SK-N-MC (cell line): ENCODE measurements at regions not wholly inside any gene's neighbourhood (a gene's known extent, or its start where the extent isn't known, plus 50 kb on each side); places are given as distances from the start of the nearest gene placed in this dataset.

Source experiments
- DNase-seq: peaks from one replicate; pipeline ENCODE4 v3.0.0-alpha.2; 2011; ENCODE audit warnings: low read depth, low spot score
- H3K27ac ChIP-seq: fragments of 200-600 bp; sonication (generic); 2 replicates; pipeline ENCODE4 v1.5.1; 2016; ENCODE audit warnings: mixed run types
- H3K36me3 ChIP-seq: fragments of 200-600 bp; sonication (generic); 2 replicates; pipeline ENCODE4 v1.6.1; 2017; ENCODE audit warnings: antibody characterized with exemption, low read length, mixed read lengths; ENCODE audit not compliant: insufficient read depth
- H3K4me3 ChIP-seq: fragments of 200-600 bp; sonication (generic); 2 replicates; pipeline ENCODE4 v1.5.1; 2016
- H3K9ac ChIP-seq: fragments of 200-600 bp; sonication (generic); 2 replicates; pipeline ENCODE4 v1.8.0; 2017; ENCODE audit warnings: mixed run types, mixed read lengths; ENCODE audit not compliant: insufficient read length
- H3K9me3 ChIP-seq: fragments of 200-600 bp; sonication (generic); 2 replicates; pipeline ENCODE4 v1.6.1; 2017; ENCODE audit warnings: low read depth, mild to moderate bottlenecking, antibody characterized with exemption, low read length, moderate library complexity, mixed read lengths
- EZH2 ChIP-seq: fragments of 200-600 bp; sonication (generic); IDR thresholded peaks from one replicate; pipeline ENCODE4 v1.6.1; 2017; ENCODE audit warnings: antibody characterized with exemption
- FOXP2 ChIP-seq: optimal IDR thresholded peaks from 2 replicates; pipeline ENCODE3; 2011; ENCODE audit warnings: mild to moderate bottlenecking, moderate library complexity; ENCODE audit not compliant: insufficient read depth; ENCODE audit errors: extremely low read length, control extremely low read depth
- POLR2AphosphoS5 ChIP-seq: IDR thresholded peaks from 2 replicates; pipeline ENCODE4 v1.6.1; 2012; ENCODE audit warnings: mild to moderate bottlenecking, low read depth, low read length, borderline replicate concordance

- H3K9ac ChIP-seq: no peak overlapping the region
- DNase-seq: no peak
- TF ChIP-seq EZH2 (no peak), FOXP2 (no peak), POLR2AphosphoS5 (no peak)
- no peaks in the 10 kb centered on the region for H3K9me3 ChIP-seq
- H3K27ac ChIP-seq: no peak overlapping the region
- no peak overlapping the region for H3K4me3 ChIP-seq
- H3K36me3 ChIP-seq: no peaks in the 10 kb centered on the region
These were observed 402.8 kb downstream of the KIF16B start for GRCh38 chr20:16170406-16170971.

- Histone ChIP-seq H3K9me3 (no peaks in the 10 kb centered on the region), H3K9ac (no peak overlapping the region), H3K36me3 (no peaks in the 10 kb centered on the region), H3K4me3 (no peak overlapping the region), H3K27ac (no peak overlapping the region)
- no peak for DNase-seq
- no peak for TF ChIP-seq EZH2
- TF ChIP-seq POLR2AphosphoS5: no peak
- no peak for TF ChIP-seq FOXP2
These were observed 405.7 kb downstream of the KIF16B start for GRCh38 chr20:16167423-16168130.

DNA sequence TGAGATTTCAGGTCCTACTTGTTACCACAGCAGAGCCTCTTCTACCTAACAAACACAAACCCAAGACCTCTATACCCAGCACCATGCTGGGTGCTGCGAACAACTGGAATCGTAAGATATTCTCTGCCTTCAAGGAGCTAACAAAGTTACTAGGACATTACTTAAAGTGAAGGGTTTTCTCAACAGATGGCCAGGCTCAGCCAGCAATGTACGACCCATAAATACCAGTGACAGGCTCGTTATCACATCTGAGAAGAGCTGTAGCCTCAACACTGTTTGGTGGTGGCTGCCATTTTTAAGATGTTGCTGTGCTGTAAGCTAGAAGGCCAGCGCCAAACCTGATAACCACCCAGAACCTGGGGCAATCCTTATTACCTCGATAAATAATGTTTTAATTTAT, 406.5 kb downstream of the KIF16B start:
- H3K27ac ChIP-seq: no peak overlapping the region
- no peak for DNase-seq
- TF ChIP-seq EZH2 (no peak), POLR2AphosphoS5 (no peak), FOXP2 (no peak)
- no peaks in the 10 kb centered on the region for H3K36me3 ChIP-seq
- H3K9ac ChIP-seq: no peak overlapping the region
- no peaks in the 10 kb centered on the region for H3K9me3 ChIP-seq
- H3K4me3 ChIP-seq: no peak overlapping the region

DNA sequence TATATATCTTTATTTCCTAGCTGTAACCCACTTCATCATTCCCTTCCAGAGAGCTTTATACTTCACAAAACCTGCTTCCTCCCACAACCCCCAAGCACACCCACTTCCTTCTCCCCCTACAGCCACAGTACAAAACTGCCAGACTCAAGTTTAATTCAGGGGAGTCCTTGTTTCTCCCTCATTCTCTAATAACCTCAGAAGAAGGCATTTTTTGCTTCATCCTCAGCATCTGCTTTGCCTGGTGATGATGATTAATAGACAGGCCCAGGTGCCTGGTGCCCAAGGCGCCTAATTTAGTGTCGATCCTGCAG, 414.3 kb downstream of the KIF16B start:
- Histone ChIP-seq H3K27ac (no peak overlapping the region), H3K9ac (no peak overlapping the region), H3K36me3 (no peaks in the 10 kb centered on the region), H3K9me3 (no peaks in the 10 kb centered on the region), H3K4me3 (no peak overlapping the region)
- TF ChIP-seq POLR2AphosphoS5 (no peak), EZH2 (no peak), FOXP2 (no peak)
- no peak for DNase-seq

DNA sequence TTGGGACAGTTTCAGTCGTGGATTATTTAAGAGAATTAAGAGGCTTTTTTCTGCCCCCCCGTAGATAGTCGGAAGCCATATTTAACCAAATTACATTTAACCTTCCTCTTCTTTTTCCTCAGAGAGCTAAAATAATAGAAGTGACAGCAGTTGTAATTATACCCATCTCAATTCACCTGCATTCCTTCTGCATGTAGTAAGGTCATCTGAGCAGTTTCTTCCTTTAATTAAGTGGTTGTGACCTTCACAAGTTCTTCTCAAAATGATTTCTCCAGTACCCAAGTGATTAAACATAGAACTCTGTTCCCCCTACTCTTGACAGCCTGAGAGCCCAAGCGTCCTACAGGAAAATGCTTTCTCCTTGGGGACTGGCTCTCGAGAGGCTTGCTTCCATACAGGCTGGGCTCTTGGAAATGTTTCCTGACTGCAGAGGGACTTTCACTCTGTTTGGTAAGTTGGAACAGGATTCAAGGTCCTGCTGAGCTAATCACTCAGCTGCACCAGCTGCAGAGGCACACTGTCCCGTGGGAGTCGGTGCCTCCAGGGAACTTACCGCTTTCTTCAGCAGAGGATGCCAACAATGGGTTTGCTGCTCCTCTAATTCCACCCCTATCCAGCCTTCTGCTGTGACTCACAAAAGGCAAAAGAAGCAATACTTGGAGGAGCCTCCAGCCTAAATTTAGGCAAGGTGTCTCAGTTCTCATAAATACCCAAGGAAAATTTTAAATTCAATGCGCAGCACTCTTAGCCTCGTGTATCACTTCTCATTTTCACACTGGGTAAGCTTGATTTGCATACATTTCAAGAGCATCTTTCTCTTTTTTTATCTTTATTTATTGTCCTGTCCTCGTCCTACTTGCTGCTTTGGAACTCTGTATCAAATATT, 414.9 kb downstream of the KIF16B start:
- TF ChIP-seq EZH2: no peak
- TF ChIP-seq POLR2AphosphoS5: no peak
- TF ChIP-seq FOXP2: no peak
- Histone ChIP-seq H3K27ac (no peak overlapping the region), H3K9ac (no peak overlapping the region), H3K4me3 (peak overlapping the region; percentile 50), H3K36me3 (no peaks in the 10 kb centered on the region), H3K9me3 (no peaks in the 10 kb centered on the region)
- peak; percentile 10 for DNase-seq

DNA sequence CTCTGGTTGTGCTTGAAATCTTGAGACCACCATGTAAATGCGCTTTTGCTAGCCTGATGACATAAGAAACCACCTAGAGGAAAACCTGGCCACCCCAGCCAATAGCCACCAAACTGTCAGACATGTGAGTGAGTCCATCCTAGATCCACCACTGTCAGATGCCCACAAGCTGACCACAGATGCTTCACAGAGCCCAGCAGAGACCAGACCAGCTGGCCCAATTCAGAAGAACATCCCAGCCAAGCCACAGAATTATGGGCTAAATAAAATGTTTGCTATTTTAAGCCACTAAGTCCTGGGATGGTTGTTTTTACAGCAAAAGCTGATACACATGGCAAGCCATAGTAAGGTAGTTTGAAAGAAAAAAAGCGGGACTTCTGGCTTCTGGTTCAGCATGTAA, 425.3 kb downstream of the KIF16B start:
- TF ChIP-seq FOXP2 (no peak), POLR2AphosphoS5 (no peak), EZH2 (no peak)
- no peaks in the 10 kb centered on the region for H3K36me3 ChIP-seq
- DNase-seq: no peak
- no peak overlapping the region for H3K4me3 ChIP-seq
- H3K27ac ChIP-seq: no peak overlapping the region
- no peak overlapping the region for H3K9ac ChIP-seq
- H3K9me3 ChIP-seq: no peaks in the 10 kb centered on the region

DNA sequence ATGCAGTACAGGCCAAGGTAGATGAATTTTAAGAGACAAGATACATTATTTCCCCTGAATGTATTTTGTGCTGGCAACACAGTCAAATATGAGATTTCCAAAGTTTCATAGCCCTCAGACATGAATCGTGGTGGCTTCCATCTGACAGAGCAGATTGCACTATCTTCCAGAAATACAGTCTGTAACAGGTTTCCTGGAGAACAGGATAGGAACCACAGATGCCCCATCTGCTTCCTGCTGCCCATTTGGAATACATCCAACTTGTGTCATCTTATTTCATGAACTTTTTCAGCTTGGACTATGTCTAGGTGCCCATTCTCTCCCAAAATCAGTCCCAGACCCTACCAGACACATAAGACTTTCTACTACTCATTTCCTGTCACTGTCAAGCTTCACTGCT, 426.0 kb downstream of the KIF16B start:
- no peaks in the 10 kb centered on the region for H3K9me3 ChIP-seq
- no peak overlapping the region for H3K4me3 ChIP-seq
- TF ChIP-seq FOXP2 (no peak), EZH2 (no peak)
- no peaks in the 10 kb centered on the region for H3K36me3 ChIP-seq
- no peak for DNase-seq
- H3K9ac ChIP-seq: no peak overlapping the region
- no peak overlapping the region for H3K27ac ChIP-seq

- Histone ChIP-seq H3K27ac (no peak overlapping the region), H3K36me3 (no peaks in the 10 kb centered on the region), H3K9me3 (no peaks in the 10 kb centered on the region), H3K9ac (no peak overlapping the region), H3K4me3 (no peak overlapping the region)
- no peak for DNase-seq
- TF ChIP-seq POLR2AphosphoS5 (no peak), EZH2 (no peak), FOXP2 (no peak)
These were observed 427.3 kb downstream of the KIF16B start for GRCh38 chr20:16145919-16146318.

DNA sequence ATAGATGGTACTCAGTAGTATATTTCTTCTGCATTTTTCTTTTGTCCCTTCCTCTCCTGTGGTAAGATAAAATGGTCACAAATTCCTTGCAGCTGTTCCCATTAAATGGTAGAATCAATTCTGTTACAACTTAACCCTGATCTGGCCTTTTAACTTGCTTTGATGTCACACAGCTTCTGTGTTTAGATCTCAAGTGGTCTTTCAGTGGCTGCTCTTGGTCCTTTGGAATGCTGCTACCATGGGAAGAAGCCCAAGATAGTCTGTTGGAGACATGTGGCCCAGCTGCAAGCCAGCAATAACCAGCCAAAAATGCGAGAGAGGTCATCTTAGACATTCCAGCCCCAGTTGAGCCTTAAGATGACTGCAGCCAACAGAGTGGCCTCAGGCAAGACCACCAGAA, 429.7 kb downstream of the KIF16B start:
- no peak overlapping the region for H3K9ac ChIP-seq
- DNase-seq: no peak
- H3K36me3 ChIP-seq: no peaks in the 10 kb centered on the region
- no peak for TF ChIP-seq POLR2AphosphoS5
- no peak for TF ChIP-seq EZH2
- no peak for TF ChIP-seq FOXP2
- no peak overlapping the region for H3K27ac ChIP-seq
- H3K9me3 ChIP-seq: no peaks in the 10 kb centered on the region
- H3K4me3 ChIP-seq: no peak overlapping the region
